ENCODE measurements at regions not wholly inside any gene's neighbourhood (a gene's known extent, or its start where the extent isn't known, plus 50 kb on each side); places are given as distances from the start of the nearest gene placed in this dataset.

GRCh38 chr21:9760398-9761074, 760.8 kb upstream of the TPTE start:
- TF ChIP-seq ZNF558 (tag by site-specific recombination; IDR thresholded peaks at IDR 0.05) = no peak
- no peak for TF ChIP-seq ZNF544 (tag by site-specific recombination; IDR thresholded peaks at IDR 0.05)
- no peak for TF ChIP-seq ZNF549 (tag by site-specific recombination; IDR thresholded peaks at IDR 0.05)
- Histone ChIP-seq H3K36me3 (ENCODE audit: control insufficient read depth in 2 of 2, insufficient read depth in 1 of 2, low read length in 2 of 2) (no peaks in the 10 kb centered on the region), H3K9me3 (ENCODE audit: control insufficient read depth, insufficient read depth, low read depth, low read length) (no peaks in the 10 kb centered on the region; the same call in 1 of the 2 replicates), H3K27ac (ENCODE audit: extremely low read depth, low read depth, low read length) (no peak overlapping the region), H3K4me3 (ENCODE audit: low read depth, low read length) (no peak overlapping the region), H3K4me1 (ENCODE audit: control insufficient read depth, insufficient read depth, low read length) (no peaks in the 10 kb centered on the region)
- CTCF ChIA-PET = interaction anchor here (0.7 kb wide), 1 partner anchor 23 kb away, joined by 4 read pairs; no protein-coding TSS in a partner anchor
- POLR2A ChIA-PET = no interaction called here

- POLR2A ChIA-PET = no interaction called here
These were observed 758.1 kb upstream of the TPTE start for GRCh38 chr21:9763306-9763705.

More at GRCh38 chr21:9763306-9763705, 758.1 kb upstream of the TPTE start:
- no peak overlapping the region for H3K4me3 ChIP-seq (ENCODE audit: low read depth, low read length)
- CTCF ChIA-PET = no interaction called here
- no peaks in the 10 kb centered on the region for H3K36me3 ChIP-seq (ENCODE audit: control insufficient read depth in 2 of 2, insufficient read depth in 1 of 2, low read length in 2 of 2)
- no peaks in the 10 kb centered on the region; the same call in 1 of the 2 replicates for H3K9me3 ChIP-seq (ENCODE audit: control insufficient read depth, insufficient read depth, low read depth, low read length)
- TF ChIP-seq ZNF394 (tag by site-specific recombination; IDR thresholded peaks at IDR 0.05; ENCODE audit: borderline replicate concordance) = no peak
- no peak for TF ChIP-seq HIC1 (tag by site-specific recombination; IDR thresholded peaks at IDR 0.05)
- no peak for TF ChIP-seq ZNF433 (tag by site-specific recombination; IDR thresholded peaks at IDR 0.05; ENCODE audit: low read depth)
- no peak for TF ChIP-seq ZNF324 (tag by site-specific recombination; IDR thresholded peaks at IDR 0.05)
- TF ChIP-seq ZIC2 (tag by site-specific recombination; IDR thresholded peaks at IDR 0.05) = no peak
- no peak for TF ChIP-seq HOXD13 (CRISPR knock-in tag; IDR thresholded peaks at IDR 0.05; ENCODE audit: borderline replicate concordance)
- no peak for TF ChIP-seq ZBTB17 (tag by site-specific recombination; IDR thresholded peaks at IDR 0.05)
- no peak for TF ChIP-seq GFI1B (tag by site-specific recombination; IDR thresholded peaks at IDR 0.05)
- no peak for TF ChIP-seq ZNF548 (tag by site-specific recombination; IDR thresholded peaks at IDR 0.05)
- no peak for TF ChIP-seq PBX3 (CRISPR knock-in tag; IDR thresholded peaks at IDR 0.05)
- no peak for TF ChIP-seq ATF2 (tag by site-specific recombination; IDR thresholded peaks at IDR 0.05; ENCODE audit: low read depth)
- TF ChIP-seq ZNF366 (tag by site-specific recombination; conservative IDR thresholded peaks at IDR 0.05) = no peak
- no peak for TF ChIP-seq ZNF521 (tag by site-specific recombination; IDR thresholded peaks at IDR 0.05)
- TF ChIP-seq MEIS1 (CRISPR knock-in tag; IDR thresholded peaks at IDR 0.05; ENCODE audit: borderline replicate concordance) = no peak
- no peak for TF ChIP-seq ZBTB49 (tag by site-specific recombination; IDR thresholded peaks at IDR 0.05; ENCODE audit: low read depth)
- TF ChIP-seq ZNF624 (tag by site-specific recombination; IDR thresholded peaks at IDR 0.05) = no peak
- H3K27ac ChIP-seq (ENCODE audit: extremely low read depth, low read depth, low read length) = no peak overlapping the region
- H3K4me1 ChIP-seq (ENCODE audit: control insufficient read depth, insufficient read depth, low read length) = no peaks in the 10 kb centered on the region
